NCI-H128 (cell line): ENCODE measurements at regions not wholly inside any gene's neighbourhood (a gene's known extent, or its start where the extent isn't known, plus 50 kb on each side); places are given as distances from the start of the nearest gene placed in this dataset.

Source experiments
- DNase-seq: peaks from one replicate; lab custom pipeline; 2025; ENCODE audit not compliant: unreplicated experiment; lab: John Stamatoyannopoulos, UW

DNA sequence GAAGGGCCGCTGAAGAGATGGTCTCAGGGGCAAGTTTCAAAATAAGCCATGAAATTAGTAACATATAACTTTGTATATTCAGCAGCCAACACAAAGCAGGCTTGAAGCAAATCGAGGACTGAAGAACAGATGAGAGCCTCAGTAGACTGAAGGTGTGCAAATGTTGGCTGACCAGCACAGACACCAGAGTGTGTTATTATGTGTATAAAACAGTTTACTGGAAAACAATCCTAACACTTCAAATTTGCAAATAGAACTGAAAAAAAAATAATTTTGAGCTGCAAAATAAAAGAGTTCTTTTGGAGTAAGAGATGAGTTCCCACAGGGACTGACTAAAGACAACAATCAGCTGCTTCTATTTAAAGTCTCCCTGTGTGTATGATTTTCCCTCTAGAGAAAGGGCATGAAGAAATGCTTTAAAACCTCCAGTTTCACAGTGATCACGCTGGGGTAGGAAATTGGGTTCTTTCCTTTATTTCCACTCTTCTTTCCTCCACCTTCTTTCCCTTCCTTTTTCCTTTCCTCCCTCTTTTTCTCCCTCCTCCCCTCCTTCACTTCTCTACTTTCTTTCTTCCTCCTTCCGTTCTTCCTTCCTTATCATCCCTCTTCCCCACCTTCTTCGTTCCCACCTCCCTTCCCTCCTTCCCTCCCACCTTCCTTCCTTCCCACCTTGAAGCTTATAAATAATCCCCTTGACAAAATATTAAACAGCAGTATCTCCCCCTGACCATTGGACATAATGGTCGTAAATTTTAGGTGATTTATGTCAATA is 383.9 kb upstream of the DCN start:
- no peak for DNase-seq

DNA sequence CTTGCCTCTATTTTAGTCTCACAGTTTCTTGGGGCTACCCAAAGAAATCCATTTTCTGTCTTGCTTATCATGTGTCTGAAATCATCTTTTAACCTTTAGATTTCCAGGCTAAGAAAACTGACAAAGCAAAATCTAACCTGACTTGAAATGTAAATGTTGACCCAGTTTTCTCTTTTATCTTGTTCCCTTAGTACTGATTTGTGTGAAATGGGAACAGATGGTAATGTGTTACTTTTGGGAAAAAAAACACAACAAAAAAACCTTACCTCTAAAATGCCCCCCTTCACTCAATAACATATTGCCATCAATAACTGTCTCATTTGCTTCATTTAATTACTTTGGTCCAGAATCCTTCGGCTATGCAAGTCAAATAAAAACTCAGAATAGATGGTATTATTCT is 383.2 kb upstream of the DCN start:
- no peak for DNase-seq

DNA sequence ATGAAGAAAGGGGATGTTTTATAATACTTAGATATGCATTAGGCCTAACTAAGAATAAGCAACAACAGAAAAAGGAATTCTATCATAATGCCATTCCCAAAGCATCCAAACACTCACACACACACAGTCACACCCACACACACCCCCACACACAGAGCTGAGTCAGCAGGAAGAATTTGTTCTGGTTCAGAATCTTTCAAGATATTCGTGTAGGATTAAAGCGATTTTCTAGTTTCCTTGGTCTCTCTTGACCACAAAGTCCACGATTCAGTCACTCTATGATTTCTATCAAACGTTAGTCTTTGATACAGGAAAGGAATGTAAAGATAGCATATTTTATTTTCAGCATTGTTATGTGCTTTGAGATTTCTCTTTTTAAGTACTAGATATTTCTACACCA is 382.6 kb upstream of the DCN start:
- DNase-seq, result no peak

DNA sequence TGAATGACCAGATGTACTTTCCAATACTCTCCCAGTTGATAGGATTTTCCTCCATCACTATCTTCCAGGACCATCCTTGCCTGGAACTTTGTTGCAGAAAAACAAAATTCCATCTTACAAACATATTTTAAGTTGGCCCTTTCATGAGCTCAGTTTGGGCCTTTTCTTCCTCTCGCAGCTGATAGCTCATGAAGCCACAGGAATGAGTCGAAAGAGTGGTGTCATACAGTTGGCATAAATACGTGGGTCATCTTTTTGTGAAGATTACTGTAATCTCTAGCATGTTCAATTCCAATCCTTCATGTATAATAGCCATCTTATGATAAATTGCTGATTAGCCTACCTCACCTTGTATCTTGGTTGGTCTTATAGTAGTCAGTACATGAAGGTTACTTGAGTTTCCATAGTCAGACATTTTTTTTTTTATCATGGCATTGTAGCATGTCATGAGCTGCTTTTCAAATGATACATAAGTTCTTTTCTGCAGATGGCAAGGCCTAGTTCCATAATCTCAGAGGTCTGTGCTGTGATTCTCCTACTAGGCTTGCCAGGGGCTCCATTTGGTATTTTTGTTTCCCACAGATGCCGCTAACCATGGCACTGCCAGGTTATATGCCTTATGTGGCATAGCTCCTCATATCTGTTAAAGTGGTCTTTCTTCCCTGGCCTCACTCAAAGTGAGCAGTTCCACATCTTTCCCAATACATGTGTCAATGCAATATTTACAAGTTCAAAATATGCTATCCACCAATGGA is 380.6 kb upstream of the DCN start:
- no peak for DNase-seq

DNA sequence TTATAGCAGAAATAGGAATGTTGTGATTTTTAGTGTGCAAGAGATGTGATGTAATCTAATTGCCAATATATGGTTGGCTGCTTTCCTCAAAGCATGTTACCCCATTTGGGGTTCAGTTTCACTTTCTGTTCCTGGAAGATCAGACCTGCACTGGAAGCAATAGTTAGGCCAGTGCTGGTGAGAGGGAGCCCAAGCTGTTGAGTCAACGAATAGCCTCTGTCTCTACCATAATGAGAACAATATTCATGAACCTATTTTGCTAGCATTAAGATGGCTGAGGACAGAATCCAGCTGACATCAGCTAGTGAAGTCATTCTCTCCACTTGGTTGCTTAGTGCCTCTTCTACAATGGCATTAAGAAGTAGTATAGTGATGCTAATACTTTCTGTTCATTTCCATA is 379.9 kb upstream of the DCN start:
- DNase-seq, result no peak

DNA sequence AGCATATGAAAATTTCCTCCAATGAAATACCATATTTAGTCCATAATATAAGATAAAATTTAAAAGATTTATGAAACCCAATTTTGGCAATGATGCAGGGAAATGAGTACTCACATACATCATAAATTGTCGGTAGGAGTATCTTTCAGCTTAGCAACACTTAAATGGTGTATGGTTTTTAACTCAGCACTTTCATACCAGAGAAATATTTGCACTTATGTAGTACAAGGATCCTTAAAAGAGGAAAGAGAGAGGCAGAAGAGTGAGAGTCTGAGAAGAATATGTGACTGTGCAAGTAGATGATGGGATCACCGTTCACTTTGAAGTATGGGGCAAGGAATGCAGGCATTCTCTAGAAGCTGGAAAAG is 379.3 kb upstream of the DCN start:
- DNase-seq, result no peak

DNA sequence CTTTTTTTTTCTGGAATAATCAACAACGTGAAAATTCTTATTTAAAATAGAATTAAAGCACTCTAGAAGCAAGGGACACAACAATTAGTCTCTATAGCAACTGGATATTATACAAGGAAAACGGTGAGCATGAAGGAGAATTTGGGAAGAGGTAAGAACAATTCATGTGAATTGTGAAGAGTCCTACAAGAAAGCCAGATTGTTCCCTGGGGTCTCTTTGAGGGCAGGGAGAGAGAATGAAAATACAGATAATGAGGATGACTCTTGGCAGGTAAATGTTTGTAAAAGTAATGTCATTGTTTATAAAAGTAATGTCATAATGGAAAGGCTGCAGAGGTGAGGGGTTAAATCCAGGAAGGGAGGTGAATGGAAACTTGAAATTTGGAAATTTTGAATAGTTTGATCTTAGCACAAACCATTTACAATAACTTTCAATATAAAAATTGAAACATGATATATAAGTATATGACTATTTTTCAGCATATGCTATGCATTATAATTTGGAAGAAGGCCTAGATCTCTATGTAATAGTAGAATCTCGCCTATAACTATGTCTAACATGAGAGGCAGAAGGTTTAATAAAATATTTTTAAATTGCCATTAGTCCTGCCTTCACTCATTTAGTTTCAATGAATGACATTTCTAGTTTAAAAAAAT is 378.8 kb upstream of the DCN start:
- no peak for DNase-seq

DNA sequence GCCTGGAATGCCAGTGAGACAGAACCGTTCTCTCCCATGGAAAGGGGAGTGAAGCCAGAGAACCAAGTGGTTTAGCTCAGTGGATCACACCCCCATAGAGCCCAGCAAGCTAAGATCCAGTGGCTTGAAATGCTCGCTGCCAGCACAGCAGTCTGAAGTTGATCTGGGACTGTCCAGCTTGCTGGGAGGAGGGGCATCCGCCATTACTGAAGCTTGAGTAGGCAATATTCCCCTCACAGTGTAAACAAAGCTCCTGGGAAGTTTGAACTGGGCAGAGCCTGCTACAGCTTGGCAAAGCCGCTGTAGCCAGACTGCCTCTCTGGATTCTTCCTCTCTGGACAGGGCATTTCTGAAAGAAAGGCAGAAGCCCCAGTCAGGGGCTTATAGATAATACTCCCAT is 374.3 kb upstream of the DCN start:
- DNase-seq, result no peak

DNA sequence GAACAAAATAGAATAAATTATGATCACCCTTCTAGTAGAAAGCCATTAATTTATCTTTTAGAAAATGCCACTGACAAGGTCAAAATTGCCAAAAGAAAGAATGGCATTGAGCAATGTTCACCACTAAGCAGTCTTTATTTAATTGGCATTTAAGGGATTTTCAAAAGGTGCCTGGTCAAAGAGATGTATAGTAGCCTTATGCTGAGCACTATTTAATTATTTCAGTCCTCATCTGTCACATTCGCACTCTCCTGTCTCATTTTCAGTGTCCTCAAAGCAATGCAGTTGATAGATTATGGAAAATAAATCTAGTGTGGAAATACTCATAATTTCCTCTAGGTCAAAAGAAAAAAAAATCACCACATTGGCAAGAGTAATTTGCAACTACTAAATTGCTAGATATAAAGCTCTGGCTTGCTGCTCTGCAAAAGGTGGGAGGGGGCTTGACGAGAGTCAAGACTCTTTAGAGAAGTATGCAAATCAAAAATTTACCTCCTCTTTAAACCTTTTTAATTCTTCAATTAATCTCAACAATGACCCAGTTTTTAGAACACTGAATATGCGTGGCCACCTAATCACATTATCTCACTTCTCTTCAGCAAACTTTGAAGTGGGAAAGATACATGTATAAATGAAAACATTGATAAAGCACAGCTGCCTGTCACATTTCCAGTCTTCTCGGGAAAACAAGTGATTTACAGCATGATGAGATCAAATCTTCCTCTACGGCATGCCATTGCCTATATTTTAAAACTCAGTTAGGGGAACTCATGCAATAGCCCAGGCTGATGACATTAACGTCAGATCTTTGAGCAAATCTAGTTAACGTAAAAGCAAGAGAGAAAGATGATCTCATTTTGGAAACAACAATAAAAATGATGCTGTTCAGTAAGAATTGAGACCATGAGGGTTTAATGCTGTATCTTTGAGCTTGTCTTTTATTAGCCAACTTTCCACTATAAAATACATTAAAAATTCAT is 373.1 kb upstream of the DCN start:
- DNase-seq, result no peak

DNA sequence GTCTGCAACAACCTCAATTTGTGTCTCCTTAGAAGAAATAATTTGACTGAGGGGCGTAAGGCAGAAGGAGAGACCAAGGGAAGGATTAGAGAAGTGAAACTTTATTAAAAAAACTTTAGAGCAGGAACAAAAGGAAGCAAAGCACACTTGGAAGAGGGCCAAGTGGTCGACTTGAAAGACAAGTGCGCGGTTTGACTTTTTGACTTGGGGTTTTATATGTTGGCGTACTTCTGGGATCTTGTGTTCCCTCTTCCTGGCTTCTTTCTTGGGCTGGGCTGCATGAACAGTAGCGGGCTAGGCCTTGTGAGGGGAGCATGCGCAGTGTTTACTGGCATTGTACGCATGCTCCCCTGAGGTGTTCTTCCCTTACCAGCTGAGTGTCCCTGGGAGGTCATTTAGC is 369.3 kb upstream of the DCN start:
- no peak for DNase-seq

DNA sequence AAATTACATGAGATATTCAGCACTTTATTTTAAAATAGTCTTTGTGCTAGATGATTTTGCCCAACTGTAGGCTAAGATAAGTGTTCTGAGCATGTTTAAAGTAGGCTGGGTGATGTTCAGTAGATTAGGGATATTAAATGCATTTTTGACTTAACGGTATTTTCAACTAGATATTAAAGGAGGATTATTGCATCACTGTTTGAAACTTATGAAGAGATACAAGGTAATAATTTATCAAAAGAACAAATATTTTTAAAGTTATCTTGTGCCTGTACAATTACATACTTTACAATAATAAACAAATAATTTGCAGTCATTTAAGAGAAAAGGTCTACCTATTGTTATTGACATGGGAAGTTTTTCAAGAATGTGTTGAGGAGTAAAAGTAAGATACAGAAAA is 368.6 kb upstream of the DCN start:
- no peak for DNase-seq

DNA sequence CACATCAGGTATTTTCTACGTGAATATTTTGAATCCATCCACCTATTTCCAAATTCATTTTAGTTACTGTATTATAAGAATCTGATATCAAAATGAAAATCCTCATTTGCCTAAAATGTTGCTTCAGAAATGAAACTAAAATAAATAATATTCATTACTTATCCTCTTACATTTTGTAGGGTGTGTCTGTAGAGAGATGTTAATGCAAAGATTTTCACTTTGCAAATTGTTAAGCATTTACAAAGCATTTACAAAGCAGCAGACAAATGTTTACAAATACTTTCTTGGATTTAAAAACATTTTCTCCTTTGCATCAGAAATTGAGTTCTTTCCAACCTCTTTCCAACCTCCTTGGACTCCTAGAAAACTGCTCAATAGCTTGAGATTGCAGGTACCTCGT is 360.0 kb upstream of the DCN start:
- no peak for DNase-seq

DNA sequence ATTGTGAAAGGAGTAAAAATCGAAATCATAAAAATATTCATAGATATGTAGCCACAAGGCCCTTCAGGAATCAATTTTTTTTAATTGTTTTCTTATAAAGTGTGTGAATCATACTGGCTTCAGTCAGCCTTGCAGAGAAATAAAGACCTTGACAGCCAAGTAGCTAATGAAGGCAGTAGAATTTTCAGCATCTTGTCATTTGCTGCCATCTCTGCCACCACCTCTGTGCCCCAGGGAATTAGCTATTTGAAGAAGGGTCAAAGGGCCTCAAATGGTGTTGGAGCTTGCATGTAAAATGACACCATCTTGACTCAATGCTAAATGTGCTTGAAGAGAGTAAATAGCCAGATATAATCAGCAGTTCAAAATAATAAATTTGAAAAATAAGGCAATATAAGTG is 359.4 kb upstream of the DCN start:
- no peak for DNase-seq

DNA sequence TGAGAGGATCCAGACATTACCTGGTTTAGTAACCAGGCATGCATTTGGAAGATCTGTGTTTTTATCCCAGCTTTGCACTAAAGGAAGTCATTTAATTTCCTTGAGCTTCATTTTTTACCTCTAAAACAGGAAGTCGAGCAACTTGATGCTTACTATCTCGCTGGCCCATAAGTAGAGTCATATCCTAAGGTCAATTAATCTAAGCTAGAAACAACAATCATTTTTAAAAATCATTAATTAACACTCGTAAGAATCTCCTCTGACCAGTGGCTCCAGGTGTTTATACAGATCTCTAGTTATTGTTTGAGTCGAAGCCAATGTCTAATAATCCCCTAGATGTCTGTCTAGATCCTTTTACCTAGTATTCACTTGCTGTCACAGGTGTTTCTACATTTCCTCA is 355.8 kb upstream of the DCN start:
- DNase-seq, result no peak

DNA sequence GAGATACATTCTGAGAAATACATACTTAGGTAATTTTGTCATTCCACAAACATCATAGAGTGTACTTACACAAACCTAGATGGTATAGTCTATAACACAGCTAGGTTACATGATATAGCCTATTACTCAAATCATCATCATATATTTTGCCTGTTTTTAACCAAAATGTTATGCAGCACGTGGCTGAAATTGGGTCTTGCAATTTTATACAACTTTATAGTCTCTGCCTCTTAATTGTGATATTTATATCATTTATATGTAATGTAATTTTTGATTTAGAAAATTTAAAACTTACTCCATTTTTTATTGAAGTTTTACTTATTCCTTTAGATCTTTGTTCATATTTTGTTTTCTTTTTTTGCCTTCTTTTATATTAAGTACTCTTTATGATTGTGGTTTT is 350.7 kb upstream of the DCN start:
- DNase-seq, result no peak

DNA sequence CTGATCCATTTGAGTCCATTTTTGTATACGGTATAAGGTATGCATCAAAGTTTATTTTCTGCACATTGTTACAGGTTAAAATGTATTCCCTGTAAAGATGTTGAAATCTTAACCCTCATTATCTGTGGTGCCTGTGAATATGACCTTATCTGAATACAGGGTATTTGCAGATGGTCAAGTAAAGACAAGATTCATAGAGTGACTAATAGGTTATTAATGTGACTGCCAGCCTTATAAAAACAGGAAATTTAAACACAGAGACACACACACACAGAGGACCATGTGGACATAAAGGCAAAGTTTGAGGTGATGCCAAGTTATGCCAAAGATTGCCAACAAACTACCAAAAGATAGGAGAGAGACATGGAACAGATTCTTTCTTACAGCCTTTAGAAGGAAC is 347.2 kb upstream of the DCN start:
- DNase-seq, result no peak

DNA sequence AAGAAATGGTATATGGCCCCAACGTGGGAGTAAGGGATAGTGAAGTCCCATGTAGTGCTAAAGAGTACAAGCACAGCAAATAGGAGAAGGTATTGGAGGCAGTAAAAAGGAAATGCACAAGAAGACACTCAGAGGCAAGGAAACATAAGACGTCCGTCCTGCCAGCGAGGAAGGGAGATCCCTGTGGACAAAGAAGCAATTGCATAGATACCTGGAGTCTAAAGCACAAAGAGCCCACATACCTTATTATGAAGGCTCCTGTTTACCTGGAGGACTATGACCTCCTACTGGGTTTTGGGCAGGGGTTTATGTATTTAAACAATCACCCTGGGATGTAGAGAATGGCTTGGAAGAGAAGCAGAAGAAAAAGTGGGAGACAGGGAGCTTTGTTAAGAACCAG is 341.2 kb upstream of the DCN start:
- DNase-seq, result no peak

DNA sequence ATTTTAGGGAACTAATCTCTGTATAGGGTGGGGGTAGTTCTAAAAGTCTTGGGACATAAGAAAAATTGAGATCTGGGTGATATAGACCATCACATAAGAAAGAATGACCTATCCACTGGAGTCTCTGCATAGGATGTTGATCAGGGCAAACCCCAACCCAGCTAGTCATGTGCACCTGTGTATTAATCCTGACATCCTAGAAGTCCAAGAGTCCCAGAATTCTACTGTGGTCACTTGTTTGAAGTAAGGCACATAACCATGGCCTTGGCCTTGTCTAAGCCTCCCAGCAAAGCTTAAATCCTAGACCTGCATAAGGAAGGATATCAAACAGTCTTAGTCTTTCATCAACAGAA is 334.1 kb upstream of the DCN start:
- DNase-seq, result no peak

DNA sequence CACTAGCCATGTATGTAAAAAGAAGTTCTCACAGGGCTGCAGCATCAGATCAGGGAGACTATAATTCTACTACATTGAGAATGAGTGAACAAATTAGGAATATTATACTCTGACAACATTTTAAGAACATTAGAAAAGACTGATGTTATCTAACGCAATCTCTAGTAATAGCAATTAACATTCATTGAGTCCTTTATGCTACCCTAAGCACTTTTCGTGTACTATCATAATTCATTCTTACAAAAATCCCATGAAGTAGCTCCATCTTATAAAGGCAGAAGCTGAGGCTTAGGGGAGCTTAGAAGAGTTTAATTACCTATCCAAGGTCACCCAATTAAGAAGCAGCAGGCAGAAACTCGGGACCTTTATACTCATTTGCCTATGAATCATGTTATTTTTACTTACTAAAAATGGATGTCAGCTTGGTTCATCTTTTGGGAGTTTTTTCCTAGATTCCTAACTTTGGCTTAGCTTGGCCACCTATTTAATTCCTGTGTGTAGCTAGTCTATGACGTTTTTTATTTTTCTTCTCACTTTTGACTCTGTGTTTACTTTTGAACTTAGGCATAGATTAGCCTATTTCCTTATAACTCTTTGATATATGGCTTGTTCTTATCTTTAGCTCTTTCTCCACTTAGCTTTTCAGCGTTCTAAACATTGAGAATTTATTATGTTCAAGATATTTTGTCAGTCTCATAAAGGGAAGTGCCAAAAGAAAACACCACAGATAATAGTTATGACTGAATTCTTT is 333.5 kb upstream of the DCN start:
- no peak for DNase-seq

DNA sequence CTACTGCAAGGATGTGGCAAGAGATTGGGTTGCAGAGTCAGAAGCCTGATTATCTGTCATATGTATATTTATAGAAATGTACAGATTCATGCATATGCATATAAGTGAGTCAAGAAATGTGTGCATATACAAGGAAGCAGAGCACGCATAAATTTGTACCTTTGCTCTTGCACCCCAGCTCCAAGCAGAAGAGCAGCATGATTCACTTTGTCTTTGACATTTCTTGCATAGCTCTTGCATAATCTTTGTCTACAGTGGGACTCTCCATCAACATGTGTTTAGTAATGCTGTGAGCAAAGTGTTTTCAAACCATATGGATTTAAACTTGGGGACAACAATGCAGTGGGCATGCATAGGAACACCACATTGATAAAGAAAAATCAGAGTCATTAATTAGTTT is 330.7 kb upstream of the DCN start:
- no peak for DNase-seq
